ENCODE measurements at regions not wholly inside any gene's neighbourhood (a gene's known extent, or its start where the extent isn't known, plus 50 kb on each side); places are given as distances from the start of the nearest gene placed in this dataset.

GRCh38 chr10:44209811-44210210 lies 175.1 kb downstream of the CXCL12 start:
- H3K36me3 ChIP-seq = no peaks in the 10 kb centered on the region
- H3K4me1 ChIP-seq = peaks cover 0 to 10% (median 0%) of the 10 kb centered on the region in 6 donors
- peaks cover 0 to 12% (median 2%) of the 10 kb centered on the region in 8 donors for H3K9me3 ChIP-seq
- H3K27ac ChIP-seq = peak overlapping the region in 1 of 8 donors; percentile 30
- DNase-seq = no peak
- no peaks in the 10 kb centered on the region for H3K27me3 ChIP-seq (replicated peaks in 1 of 7)
- no peak overlapping the region for H3K4me3 ChIP-seq
- 51 to 84% (median 76%) methylated on average over 4 of the region's 4 CpGs for WGBS, 5 donors
- intact Hi-C loops (cut with DNase I; ENCODE audit: low total_unique reads) = no loop called here
- no peak for TF ChIP-seq CTCF (IDR thresholded peaks at IDR 0.05 in 8 of 11, conservative IDR thresholded peaks at IDR 0.05 in 3 of 11)

GRCh38 chr10:44207160-44207559 lies 177.7 kb downstream of the CXCL12 start:
- WGBS, 5 donors = 86 to 96% (median 92%) methylated on average over 9 of the region's 9 CpGs
- H3K4me1 ChIP-seq = peaks cover 0 to 10% (median 0%) of the 10 kb centered on the region in 6 donors
- H3K9me3 ChIP-seq = peaks cover 0 to 7% (median 0%) of the 10 kb centered on the region in 8 donors
- no peak for TF ChIP-seq POLR2A (IDR thresholded peaks at IDR 0.05)
- no peak for TF ChIP-seq CTCF (IDR thresholded peaks at IDR 0.05 in 8 of 11, conservative IDR thresholded peaks at IDR 0.05 in 3 of 11)
- TF ChIP-seq POLR2AphosphoS5 (IDR thresholded peaks at IDR 0.05) = no peak
- H3K4me3 ChIP-seq = no peak overlapping the region
- DNase-seq = peak; percentile 63
- intact Hi-C loops (cut with DNase I; ENCODE audit: low total_unique reads) = no loop called here
- no peaks in the 10 kb centered on the region for H3K36me3 ChIP-seq
- no peak overlapping the region for H3K27ac ChIP-seq
- no peaks in the 10 kb centered on the region for H3K27me3 ChIP-seq (replicated peaks in 1 of 7)

- peak; percentile 65 for DNase-seq
- no peak overlapping the region for H3K27ac ChIP-seq
- intact Hi-C loops (cut with DNase I; ENCODE audit: low total_unique reads) = no loop called here
- no peaks in the 10 kb centered on the region for H3K27me3 ChIP-seq (replicated peaks in 1 of 7)
- H3K36me3 ChIP-seq = no peaks in the 10 kb centered on the region
- no peak overlapping the region for H3K4me3 ChIP-seq
- TF ChIP-seq POLR2AphosphoS5 (IDR thresholded peaks at IDR 0.05) (no peak), POLR2A (IDR thresholded peaks at IDR 0.05) (no peak), CTCF (IDR thresholded peaks at IDR 0.05 in 8 of 11, conservative IDR thresholded peaks at IDR 0.05 in 3 of 11) (no peak)
- peaks cover 0 to 10% (median 0%) of the 10 kb centered on the region in 6 donors for H3K4me1 ChIP-seq
- 86 to 93% (median 92%) methylated on average over 18 to 25 of the region's 25 CpGs for WGBS, 5 donors
- peaks cover 0 to 14% (median 0%) of the 10 kb centered on the region in 8 donors for H3K9me3 ChIP-seq
These were observed 178.6 kb downstream of the CXCL12 start for GRCh38 chr10:44206127-44206818.

GRCh38 chr10:44205067-44205466 lies 179.8 kb downstream of the CXCL12 start:
- 53 to 71% (median 64%) methylated on average over 3 of the region's 3 CpGs for WGBS, 5 donors
- Histone ChIP-seq H3K27me3 (replicated peaks in 1 of 7) (no peaks in the 10 kb centered on the region), H3K36me3 (no peaks in the 10 kb centered on the region), H3K4me1 (peaks cover 0 to 10% (median 0%) of the 10 kb centered on the region in 6 donors), H3K4me3 (no peak overlapping the region), H3K9me3 (peaks cover 0 to 14% (median 0%) of the 10 kb centered on the region in 8 donors), H3K27ac (no peak overlapping the region)
- no peak for TF ChIP-seq POLR2AphosphoS5 (IDR thresholded peaks at IDR 0.05)
- no peak for TF ChIP-seq POLR2A (IDR thresholded peaks at IDR 0.05)
- no peak for TF ChIP-seq CTCF (IDR thresholded peaks at IDR 0.05 in 8 of 11, conservative IDR thresholded peaks at IDR 0.05 in 3 of 11)
- intact Hi-C loops (cut with DNase I; ENCODE audit: low total_unique reads) = no loop called here
- DNase-seq = no peak
